GM21360 (cell line): ENCODE measurements at regions not wholly inside any gene's neighbourhood (a gene's known extent, or its start where the extent isn't known, plus 50 kb on each side); places are given as distances from the start of the nearest gene placed in this dataset.

Source experiments
- ATAC-seq: cut with Tn5 transposase; IDR thresholded peaks from one replicate; pipeline ENCODE4 v1.9.1; 2021; ENCODE audit warnings: mild to moderate bottlenecking, moderate library complexity; ENCODE audit not compliant: unreplicated experiment

DNA sequence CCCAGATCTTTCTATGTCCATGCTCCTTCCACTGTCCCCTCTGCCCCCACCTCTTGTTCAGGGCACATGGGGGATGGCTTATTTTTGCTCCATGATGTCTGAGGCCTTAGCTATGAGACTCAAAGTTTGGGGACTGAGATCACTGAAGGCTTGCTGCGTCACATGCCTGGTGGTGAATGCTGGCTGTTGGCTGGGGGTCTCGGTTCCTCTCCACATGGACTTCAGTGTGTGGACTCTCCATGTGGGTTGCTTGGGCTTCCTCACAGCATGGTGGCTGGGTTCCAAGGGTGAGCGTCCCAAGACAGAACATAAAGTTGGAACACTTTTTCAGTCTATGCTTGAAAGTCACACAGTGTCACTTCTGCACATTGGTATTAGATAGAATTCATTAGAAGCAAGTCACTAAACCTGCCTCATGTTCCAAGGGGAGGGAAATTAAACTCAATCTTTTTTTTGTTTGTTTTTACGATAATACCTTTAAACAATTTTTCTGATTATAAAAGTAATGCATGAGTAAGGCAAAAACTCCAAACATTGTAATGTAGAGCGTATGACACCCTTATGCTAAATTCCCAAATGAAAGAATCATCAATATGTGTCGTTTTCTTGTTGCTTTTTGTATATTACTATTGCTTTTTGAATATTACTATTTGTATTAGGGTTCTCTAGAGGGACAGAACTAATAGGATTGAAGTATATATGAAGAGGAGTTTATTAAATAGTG is 111.7 kb downstream of the MYCN start:
- ATAC-seq, result no peak

DNA sequence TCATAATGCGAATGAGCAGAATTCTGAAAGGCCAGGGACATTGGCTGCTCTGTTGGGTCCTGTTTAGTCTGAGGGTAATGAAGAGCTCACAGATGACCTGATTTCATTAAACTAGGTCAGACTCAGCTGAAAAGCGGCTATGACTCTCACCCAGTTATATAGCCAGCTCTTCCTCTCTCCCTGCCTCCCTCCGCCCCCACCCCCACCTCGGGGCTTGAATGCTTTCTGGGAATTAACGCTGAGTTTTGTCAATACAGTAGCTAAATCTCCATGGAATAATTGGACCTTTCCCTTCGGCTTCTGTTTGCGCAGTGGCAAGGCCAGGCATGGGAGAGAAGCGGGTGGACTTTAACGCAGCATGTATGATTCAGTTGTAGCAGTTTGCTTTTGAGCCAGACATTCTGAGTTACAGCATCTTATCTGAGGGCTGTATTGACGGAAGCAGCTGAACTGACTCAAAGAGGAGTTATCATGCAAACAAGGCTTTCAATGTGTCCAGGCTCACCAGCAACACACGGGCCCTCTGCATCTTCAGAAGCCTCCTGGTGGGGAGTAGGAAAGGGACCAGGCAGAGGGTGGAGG is 110.6 kb downstream of the MYCN start:
- no peak for ATAC-seq

DNA sequence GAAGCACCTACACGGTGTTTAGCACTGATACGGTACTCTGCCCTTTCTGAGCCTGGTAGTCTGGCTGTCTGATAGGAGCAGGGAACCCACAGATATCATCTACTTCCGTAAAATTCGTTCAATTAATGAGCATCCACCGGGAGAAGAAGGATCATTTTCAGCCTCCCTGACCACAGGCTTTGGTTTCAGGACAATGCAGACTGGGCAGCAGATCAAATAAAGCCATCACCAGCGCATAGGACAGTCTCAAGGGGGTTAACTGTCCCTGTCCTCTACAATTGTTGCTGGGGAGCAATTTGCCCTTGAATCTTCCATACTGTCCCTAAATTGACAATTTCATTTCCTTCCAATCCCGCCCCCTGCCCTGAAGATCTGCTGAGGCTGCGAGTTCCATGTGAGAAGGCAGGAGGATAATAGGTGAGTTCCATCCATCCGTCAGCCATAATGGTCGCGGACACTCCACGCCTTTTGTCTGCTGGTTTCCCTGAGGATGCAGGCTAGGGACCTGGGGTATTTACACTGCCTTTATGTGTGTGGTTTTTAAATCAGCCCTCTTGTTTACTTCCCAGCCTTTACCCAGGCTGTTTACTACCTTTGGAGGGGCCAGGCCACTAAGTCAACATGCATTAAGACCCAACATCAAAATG is 110.0 kb downstream of the MYCN start:
- no peak for ATAC-seq

DNA sequence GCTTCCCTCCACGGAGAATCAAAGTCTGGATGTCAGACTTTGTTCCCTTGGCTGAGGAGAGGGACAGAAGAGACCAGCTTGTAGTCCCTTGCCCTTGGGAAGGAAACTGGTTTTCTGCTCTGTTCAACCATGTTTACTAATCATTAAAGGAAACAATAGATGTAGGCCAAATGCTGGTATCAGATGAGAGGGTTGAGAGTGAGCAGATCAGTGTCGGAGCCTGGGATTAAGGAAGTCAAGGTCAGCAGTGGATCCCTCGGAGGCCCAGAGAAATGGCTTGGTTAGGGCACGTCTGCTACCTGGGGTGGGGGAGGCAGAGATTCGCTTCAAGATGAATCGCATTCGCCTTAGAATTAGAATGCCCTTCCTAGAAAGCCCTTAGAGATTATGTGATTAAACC is 109.1 kb downstream of the MYCN start:
- no peak for ATAC-seq

DNA sequence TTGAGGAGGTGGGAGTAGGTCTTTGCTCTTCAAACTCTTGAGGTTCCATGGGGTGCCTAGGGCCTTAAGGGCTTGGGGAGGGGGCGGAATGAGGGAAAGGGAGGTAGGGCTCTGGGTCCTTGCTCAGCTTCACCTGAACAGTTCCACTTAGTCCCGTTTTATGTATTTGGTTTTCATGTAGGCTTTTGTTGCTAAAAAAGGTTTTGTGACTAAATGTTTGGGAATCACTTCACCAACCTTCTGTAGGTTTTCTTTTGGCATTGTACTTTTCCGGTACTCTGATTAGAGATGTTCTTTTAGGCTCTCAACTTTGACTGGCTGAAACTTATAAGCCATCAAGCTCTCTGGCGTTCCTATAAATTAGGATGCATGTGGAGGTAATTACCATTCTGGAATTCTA is 108.1 kb downstream of the MYCN start:
- no peak for ATAC-seq

DNA sequence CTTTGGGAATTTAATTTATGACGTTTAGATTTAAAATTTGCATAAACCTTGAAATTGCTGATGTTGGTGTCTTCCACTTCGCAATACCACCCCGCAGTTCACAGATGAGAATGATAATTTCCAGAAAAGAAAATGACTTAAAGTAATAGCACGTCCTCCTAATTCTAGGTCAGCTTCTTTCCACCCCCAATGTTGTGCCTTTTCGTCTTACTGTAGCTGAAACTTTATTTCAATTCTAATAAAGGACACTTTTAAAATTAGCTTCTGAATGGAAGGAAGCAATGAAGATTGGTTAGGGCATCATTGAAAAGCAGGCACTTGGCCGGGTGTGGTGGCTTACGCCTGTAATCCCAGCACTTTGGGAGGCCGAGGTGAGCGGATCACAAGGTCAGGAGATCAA is 107.4 kb downstream of the MYCN start:
- ATAC-seq, result no peak

DNA sequence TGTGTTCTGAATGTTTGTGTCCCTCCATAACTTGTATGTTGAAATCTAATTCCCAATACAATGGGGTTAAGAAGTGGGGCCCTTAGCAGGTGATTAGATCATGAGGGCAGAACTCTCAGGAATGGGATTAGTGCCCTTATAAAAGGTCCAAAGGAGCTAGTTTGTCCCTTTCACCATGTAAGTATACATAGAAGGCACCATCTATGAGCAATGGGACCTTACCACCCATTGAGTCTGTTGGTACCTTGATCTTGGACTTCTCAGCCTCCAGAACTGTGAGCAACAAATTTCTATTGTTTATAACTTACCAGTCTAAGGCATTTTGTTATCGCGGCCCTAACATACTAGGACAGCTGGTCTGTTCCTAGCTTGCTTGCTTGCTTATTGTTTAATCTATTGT is 106.3 kb downstream of the MYCN start:
- ATAC-seq, result no peak

DNA sequence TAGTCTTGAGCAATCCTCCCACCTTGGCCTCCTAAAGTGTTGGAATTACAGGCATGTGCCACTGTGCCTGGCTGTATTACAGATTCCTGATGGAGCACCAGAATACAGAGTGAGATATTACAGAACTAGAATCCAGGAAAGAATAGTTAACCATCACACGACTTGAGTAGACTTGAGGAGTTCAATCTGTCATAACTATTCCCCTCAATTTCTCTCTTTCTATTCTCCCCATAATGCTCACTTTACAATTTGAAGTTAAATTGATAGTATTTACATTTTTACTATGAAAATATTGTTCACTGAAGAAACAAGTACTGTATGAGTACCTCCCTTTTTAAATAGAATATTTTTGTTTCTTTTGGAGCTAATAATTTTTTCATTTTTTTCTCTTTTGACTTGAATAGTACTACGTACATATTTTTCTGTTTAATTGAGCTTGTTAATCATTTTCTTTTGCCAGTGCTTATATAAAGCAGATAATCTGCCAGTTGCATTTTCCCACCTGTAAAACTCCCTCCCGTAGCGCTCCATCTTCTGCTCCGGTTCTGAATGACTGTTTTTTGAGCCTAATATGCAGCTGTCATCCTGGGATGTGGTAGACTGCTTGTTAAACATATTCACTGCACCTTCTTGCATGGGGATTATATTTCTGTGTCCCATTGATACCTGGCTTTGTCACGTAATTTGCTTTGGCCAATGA is 105.5 kb downstream of the MYCN start:
- no peak for ATAC-seq

DNA sequence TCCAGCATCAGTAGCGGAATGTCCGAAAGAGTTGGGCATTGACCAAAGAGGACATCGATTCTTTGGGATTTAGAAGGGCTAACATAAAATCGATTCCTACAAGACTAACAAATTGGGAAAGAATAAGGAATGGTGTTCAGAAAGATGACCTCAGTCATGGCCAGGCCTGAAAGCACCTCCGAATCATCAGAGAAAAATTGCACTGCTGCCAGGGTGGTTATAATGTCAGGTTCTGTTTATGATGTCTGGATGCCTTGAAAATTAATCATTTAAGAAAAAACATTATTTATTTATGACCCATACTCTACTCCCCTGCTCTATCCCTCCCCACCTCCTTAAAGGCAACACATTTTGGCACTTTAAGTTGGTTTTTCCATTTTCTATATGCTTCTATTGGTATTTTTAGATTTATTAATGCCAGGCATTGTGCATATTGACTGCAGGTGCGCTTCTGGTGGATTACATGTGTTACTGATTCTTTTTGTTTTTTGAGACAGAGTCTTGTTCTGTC is 104.7 kb downstream of the MYCN start:
- no peak for ATAC-seq

DNA sequence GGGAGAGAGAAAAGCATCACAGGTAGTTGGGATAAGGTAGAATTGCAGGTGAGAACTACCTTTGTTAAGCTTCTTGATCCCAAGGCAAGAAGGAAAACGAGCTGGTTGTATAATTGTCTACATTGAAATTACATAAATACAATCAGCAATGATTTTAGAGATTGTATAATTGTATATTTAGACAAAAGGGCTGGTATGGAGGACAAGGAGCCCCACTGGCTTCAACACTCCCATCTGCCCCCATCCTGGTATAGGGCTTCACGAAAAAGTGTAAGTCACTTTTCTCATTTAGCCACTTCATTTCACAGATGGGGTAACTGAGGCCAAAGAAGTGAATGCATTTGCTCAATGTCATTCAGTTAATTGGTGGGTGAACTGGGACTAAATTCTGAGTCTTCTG is 103.3 kb downstream of the MYCN start:
- ATAC-seq, result no peak

DNA sequence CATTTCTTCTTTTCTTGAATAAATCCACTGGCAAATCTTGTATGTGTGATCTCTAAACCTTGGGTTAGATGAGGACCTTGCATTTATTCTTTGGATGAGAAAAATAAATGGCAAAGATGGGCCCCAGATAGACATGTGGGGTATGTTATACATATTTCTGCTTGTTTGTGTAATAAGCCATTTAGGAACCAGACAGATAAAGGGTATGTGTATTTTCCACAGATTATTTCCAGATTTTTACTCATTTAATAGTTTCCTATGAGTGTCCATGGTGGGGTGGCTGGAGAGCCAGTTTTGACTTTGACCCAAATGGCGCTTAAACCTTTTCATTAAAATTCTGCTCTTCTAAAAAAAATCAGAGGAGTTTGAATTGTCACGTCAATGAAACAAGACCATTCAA is 102.8 kb downstream of the MYCN start:
- ATAC-seq, result no peak

DNA sequence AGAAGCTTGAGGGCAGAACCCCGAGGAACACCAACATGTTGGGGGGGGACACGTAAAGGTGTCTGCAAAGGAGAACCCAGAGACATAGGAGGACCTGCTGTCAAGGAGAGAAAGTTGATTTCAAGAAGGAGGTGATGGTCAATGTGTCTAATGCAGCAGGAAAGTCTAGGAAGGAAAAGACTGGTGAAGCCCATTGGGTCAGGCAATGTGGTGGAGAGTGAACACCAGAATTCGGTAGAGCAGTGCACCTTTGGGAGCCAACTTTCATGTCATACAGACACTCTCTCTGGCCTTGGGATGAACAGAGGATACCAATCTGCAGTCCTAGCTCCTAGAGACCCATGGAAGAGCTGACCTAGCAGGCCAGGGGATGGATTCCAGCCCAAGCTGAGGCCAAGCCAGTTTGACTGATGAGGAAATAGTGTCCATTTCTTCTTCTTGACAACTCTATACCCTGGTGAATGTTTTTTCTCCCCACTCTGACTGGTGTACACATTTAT is 101.9 kb downstream of the MYCN start:
- no peak for ATAC-seq

DNA sequence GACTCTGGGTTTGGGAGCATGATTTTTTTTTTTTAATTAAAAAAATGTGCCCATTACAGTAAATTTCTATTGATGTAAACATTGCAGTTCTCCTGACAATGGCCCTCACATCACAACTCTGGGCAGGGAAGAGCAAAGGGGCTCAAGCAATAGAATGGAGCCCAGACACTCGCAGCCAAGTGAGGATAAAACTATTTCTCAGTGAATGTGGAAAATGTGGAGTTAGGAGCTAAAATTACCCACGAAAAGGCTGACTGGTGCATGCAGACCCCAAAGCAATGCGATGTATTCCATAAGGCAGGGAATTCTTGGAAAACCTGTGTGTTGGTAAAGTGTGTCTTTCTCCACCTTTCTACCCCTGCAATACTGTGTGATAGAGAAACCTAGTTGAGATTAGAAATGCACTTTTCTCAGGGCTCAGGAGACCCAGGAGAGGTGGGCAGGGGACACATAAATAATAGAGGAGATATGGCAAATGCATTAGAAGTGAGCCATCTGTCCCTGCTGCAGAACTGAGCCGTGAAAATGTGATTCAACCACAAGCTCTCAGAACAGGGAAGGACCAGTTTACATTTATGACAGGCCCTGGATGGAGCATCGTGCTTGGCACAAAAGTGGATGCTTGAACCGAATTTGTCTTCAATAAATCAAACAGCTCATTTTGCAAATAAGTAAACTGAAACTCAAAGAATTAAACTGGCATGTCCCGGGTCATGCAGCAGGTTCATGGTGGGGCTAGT is 100.1 kb downstream of the MYCN start:
- ATAC-seq, result no peak

DNA sequence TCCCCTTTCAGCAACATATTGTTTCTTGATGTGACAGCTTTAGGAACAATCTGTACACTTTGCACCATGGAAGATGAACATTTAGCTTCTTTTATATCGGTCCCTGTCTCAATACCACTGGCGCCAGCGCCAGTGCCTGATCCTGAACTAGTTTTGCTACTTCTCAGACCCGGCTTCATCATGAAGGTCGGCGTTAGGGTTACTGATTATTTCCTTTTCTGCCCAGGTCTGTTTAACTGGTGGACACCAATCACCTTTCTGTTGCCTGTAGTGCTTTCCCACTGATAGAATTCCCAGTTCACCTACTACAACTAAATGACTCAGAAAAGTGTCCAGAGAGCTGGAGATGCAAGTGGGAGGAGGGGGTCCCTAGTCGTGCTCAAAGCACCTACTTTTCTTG is 99.5 kb downstream of the MYCN start:
- no peak for ATAC-seq

DNA sequence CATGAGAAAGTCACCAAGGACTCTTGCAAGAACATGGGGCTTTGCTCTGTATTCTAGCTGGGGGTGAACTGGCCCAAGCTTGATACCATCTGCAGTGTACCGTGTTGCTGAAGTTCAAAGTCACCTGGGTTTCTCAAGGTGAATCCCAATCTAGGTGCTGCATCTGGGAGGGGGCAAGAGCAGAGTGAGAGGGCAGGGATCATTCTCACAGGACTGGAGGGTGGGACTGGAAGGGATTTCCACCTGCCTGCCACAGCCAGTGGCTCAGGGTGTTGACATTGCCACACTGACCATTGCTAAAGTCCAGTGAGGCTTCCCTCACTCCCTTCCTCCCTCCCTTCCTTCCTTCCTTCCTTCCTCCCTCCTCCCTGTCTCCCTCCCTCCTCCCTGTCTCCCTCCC is 98.7 kb downstream of the MYCN start:
- ATAC-seq, result no peak

DNA sequence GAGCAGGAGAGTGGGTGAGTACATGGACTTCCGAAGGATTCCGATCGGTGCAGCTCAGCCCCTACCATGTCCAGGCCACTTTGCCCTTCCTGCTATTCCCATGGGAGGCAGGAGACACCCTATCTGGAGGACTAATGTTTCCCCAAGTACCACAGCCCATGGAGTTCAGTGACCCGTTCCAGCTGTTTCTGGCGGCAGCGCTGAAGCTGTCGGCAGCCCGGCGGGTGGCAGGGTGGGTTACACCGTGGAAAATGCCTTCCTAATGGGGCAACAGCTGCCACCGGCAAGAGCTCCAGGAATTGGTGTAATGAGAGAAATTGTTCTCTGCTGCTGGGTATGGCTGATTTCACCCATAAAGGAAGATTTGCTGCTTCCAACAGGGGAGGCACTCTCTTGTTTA is 98.3 kb downstream of the MYCN start:
- ATAC-seq, result no peak

DNA sequence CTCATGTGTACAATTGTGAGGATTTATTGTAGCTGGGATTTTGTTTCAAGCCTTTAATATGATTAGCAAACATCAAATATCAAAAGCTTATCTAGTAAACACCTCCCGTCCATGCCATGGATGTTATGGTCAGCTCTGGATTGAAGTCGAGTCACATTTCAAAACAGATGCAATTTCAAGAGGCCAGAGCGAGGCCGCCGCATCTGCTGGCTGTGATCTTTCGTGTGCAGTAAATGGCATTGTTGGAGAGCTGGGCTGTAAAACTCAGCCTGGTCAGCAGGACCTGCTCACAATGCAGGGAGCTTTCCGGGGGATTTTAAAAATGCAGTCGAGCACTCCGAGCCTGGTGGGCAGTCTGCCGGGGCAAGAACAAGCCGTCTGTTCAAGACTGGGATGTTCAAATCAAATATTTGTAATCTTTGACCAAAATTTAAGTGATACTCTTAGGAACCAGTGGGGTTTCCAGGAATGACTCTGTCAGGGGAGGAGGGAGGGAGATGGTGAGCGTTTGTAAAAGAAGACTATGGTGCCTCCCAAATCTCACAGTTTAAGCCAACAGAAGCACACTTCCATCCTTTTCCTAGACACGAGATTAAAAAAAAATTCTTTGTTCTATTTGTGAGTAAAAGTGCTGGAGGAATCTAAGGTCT is 97.6 kb downstream of the MYCN start:
- ATAC-seq, result no peak

DNA sequence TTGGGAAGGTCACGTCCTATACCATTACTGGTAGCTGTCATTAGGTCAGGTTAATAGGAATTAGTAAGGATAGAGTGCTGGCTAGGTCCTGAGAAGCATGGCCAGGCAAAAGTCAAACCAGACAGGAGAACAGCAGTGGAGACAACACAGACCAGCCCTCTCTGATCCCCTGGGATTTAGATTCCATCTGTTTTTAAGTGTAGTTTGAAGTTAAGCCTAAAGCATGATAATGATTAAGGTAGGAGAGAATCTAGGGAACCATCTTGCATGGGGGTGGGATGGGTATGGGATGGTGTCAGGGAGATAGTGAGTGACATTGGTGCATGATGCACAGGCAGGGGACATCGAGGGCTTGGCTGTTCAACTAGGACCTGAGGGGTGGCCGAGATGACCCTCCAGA is 96.6 kb downstream of the MYCN start:
- no peak for ATAC-seq

DNA sequence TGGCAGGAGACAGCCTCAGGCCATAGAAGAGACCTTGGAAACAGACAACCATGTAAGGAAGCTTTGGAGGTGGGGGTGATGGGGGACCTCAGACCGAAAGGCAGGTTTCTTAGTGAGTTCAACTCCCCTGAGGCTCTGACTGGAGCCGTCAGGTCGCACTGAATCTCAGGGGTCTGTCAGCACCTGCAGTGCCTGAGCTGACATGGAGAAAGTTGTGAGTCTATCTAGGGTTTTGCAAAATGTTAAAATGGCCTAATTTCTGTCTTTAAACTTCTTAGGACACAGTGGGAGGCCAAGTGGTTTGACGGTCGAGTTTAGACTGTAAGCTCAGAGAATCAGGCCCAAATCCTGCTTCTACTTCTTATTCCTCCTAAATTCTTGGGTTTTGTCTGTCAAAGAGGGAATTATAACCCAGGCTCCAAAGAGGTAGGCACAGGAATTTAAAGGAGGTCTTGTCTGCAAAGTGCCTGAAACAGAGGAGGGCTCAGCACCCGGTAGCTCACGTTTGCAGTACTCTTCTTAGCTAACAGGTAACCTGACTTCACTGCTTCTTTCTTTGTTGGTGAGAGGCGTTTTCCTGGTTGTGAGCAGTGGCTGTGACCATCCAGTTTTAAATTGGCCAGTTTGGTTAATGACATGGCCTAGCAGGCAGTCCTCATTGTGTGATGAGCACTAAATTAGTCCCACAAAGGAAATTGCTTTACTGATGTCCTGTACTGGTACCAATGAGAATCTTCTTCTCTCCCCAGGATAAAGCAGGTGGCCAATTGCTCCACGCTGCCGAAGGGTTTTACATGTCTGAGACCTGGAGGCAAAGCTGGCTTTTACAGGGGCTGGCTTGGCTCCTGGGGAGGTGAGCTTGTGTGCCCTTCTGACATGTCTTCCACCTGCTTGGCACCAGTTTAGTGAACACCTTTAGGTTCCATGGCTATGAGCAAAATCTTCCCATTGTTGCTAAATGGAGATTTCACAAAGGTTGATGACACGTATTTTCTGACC is 95.7 kb downstream of the MYCN start:
- no peak for ATAC-seq
